NB4 (cell line): ENCODE measurements at regions not wholly inside any gene's neighbourhood (a gene's known extent, or its start where the extent isn't known, plus 50 kb on each side); places are given as distances from the start of the nearest gene placed in this dataset.
"Not testable (repeated sequence)": the region's sequence is repeated elsewhere in the genome, so short reads cannot be mapped to it uniquely, and the experiment has no call there.

Experiments used
- CTCF ChIP-seq: IDR thresholded peaks from one replicate; pipeline ENCODE4 v1.5.1; 2012; ENCODE audit warnings: low read depth, low read length
- POLR2A ChIP-seq: IDR thresholded peaks from 2 replicates; pipeline ENCODE4 v1.6.1; 2011; ENCODE audit warnings: mild to moderate bottlenecking; ENCODE audit not compliant: insufficient read length; ENCODE audit errors: extremely low read depth

GRCh38 chr17:13908971-13909370, 160.3 kb upstream of the COX10 start:
- TF ChIP-seq CTCF, POLR2A: not testable (repeated sequence)
